Mucosa of descending colon (tissue), 3 donors: ENCODE measurements at regions not wholly inside any gene's neighbourhood (a gene's known extent, or its start where the extent isn't known, plus 50 kb on each side); places are given as distances from the start of the nearest gene placed in this dataset.

Experiments used
- ATAC-seq: fragments of 200-7000 bp; cut with Tn5 transposase; one replicate; pipeline ENCODE4 v1.9.1; 2020; ENCODE audit warnings: mild to moderate bottlenecking, moderate library complexity
- DNase-seq, 3 donors: peaks; one replicate each; pipeline ENCODE4 v3.0.0-alpha.2; 2020
- H3K36me3 ChIP-seq: fragments of 200-600 bp; one replicate; pipeline ENCODE4 v1.8.0; 2021; ENCODE audit warnings: low read depth, mild to moderate bottlenecking
- H3K4me1 ChIP-seq: fragments of 200-600 bp; one replicate; pipeline ENCODE4 v1.8.0; 2021; ENCODE audit warnings: low read depth, mild to moderate bottlenecking
- H3K4me3 ChIP-seq: fragments of 200-600 bp; one replicate; pipeline ENCODE4 v1.8.0; 2021; ENCODE audit warnings: mild to moderate bottlenecking
- H3K9me3 ChIP-seq: fragments of 200-600 bp; one replicate; pipeline ENCODE4 v1.8.0; 2021; ENCODE audit warnings: mild to moderate bottlenecking
- CTCF ChIP-seq: fragments of 200-600 bp; IDR thresholded peaks from one replicate; pipeline ENCODE4 v1.8.0; 2022; ENCODE audit warnings: antibody characterized with exemption, mild to moderate bottlenecking
- intact Hi-C, 2 donors: fragments of 100-400 bp; cut with DNase I in 1 of 2; cut with micrococcal nuclease in 1 of 2; formaldehyde crosslinking; loops; one replicate each; pipeline versions ENCODE4 v1.11.0 to v1.11.1; 2022; cut with DNase I, micrococcal nuclease
- donor health status: DM: no; HTN: no; CAD: no; lungs with moderate emphysema.
- donor health status: DM: no; HTN: no; CAD: no.
- donor health status: DM: no; HTN: yes; CAD: no.

- TF ChIP-seq CTCF, result no peak
- Histone ChIP-seq H3K4me3 (no peak overlapping the region), H3K4me1 (no peaks in the 10 kb centered on the region), H3K9me3 (no peaks in the 10 kb centered on the region), H3K36me3 (no peaks in the 10 kb centered on the region)
- no peak for ATAC-seq
- DNase-seq, result no peak
- intact Hi-C loops, result no loop called here
Observed at GRCh38 chr3:187618722-187619121, 51.5 kb downstream of the SST start.

- Histone ChIP-seq H3K36me3 (no peaks in the 10 kb centered on the region), H3K4me1 (no peaks in the 10 kb centered on the region), H3K9me3 (no peaks in the 10 kb centered on the region), H3K4me3 (no peak overlapping the region)
- no peak for TF ChIP-seq CTCF
- no peak for DNase-seq
- ATAC-seq, result no peak
- intact Hi-C loops, result no loop called here
Observed at GRCh38 chr3:187617213-187617612, 53.0 kb downstream of the SST start.

GRCh38 chr3:187616307-187616972 lies 53.8 kb downstream of the SST start:
- peak; percentile 51 for ATAC-seq
- H3K4me1 ChIP-seq, result no peaks in the 10 kb centered on the region
- no peaks in the 10 kb centered on the region for H3K36me3 ChIP-seq
- no peak overlapping the region for H3K4me3 ChIP-seq
- no peaks in the 10 kb centered on the region for H3K9me3 ChIP-seq
- peak; percentile 35 for TF ChIP-seq CTCF
- intact Hi-C loops, result no loop called here
- peak in 2 of 3 donors; percentile 26 to 48 for DNase-seq

- TF ChIP-seq CTCF, result no peak
- ATAC-seq, result no peak
- no peaks in the 10 kb centered on the region for H3K36me3 ChIP-seq
- H3K9me3 ChIP-seq, result no peaks in the 10 kb centered on the region
- H3K4me1 ChIP-seq, result no peaks in the 10 kb centered on the region
- DNase-seq, result no peak
- intact Hi-C loops, result no loop called here
- no peak overlapping the region for H3K4me3 ChIP-seq
Observed at GRCh38 chr3:187615630-187616029, 54.6 kb downstream of the SST start.

- Histone ChIP-seq H3K36me3 (no peaks in the 10 kb centered on the region), H3K4me3 (no peak overlapping the region), H3K9me3 (no peaks in the 10 kb centered on the region), H3K4me1 (no peaks in the 10 kb centered on the region)
- ATAC-seq (no peak), DNase-seq (no peak)
- no peak for TF ChIP-seq CTCF
- intact Hi-C loops, result no loop called here
Observed at GRCh38 chr3:187612656-187613055, 57.5 kb downstream of the SST start.
